H1 (cell line): ENCODE measurements at regions not wholly inside any gene's neighbourhood (a gene's known extent, or its start where the extent isn't known, plus 50 kb on each side); places are given as distances from the start of the nearest gene placed in this dataset.

Experiments
- CTCF ChIA-PET: fragments of 300-600 bp; sonication (Branson Sonifier 250); formaldehyde crosslinking; loops from one replicate; lab custom pipeline; 2021; ENCODE audit not compliant: partially characterized antibody; lab: Charles Lee
- POLR2A ChIA-PET: fragments of 300-600 bp; sonication (Branson Sonifier 250); formaldehyde crosslinking; loops from one replicate; lab custom pipeline; 2021; ENCODE audit warnings: inconsistent platforms; ENCODE audit not compliant: partially characterized antibody; lab: Charles Lee
- DNase-seq, 2 experiments: peaks; one replicate each; pipeline versions ENCODE4 v3.0.0 to v3.0.0-alpha.2; 2010 to 2022; ENCODE audit warnings: low spot score in 2 of 2, low read depth in 1 of 2, mixed read lengths in 1 of 2
- FAIRE-seq: peaks from 2 replicates; lab custom pipeline; 2011; peaks lifted over from hg19 to GRCh38; lab: Jason Lieb, UNC
- H2AFZ ChIP-seq: 2 replicates; pipeline ENCODE4 v1.8.1; 2012; ENCODE audit warnings: low read length, inconsistent platforms
- H2AK5ac ChIP-seq: 2 replicates; pipeline ENCODE4 v1.6.1; 2013; ENCODE audit warnings: low read depth, low read length
- H2BK120ac ChIP-seq: replicated peaks from 2 replicates; pipeline ENCODE3; 2013; ENCODE audit warnings: low read depth, low read length, inconsistent platforms
- H2BK12ac ChIP-seq: 2 replicates; pipeline ENCODE4 v1.6.1; 2013; ENCODE audit warnings: low read depth, low read length
- H2BK15ac ChIP-seq: 2 replicates; pipeline ENCODE4 v1.6.1; 2013; ENCODE audit warnings: low read length
- H2BK20ac ChIP-seq: 2 replicates; pipeline ENCODE4 v1.6.1; 2013; ENCODE audit warnings: low read length
- H2BK5ac ChIP-seq: 2 replicates; pipeline ENCODE4 v1.6.1; 2013; ENCODE audit warnings: low read depth, low read length
- H3K14ac ChIP-seq: 2 replicates; pipeline ENCODE4 v1.6.1; 2013; ENCODE audit warnings: inconsistent platforms; ENCODE audit not compliant: insufficient read length
- H3K18ac ChIP-seq: 2 replicates; pipeline ENCODE4 v1.6.1; 2013; ENCODE audit warnings: low read length; ENCODE audit errors: extremely low read depth
- H3K23ac ChIP-seq: 2 replicates; pipeline ENCODE4 v1.6.1; 2013; ENCODE audit warnings: inconsistent platforms; ENCODE audit not compliant: insufficient read length
- H3K23me2 ChIP-seq: 2 replicates; pipeline ENCODE4 v1.6.1; 2013; ENCODE audit warnings: low read depth, low read length
- H3K27ac ChIP-seq: 2 replicates; pipeline ENCODE4 v1.6.1; 2011; ENCODE audit warnings: low read depth, low read length, inconsistent platforms
- H3K27me3 ChIP-seq, 4 experiments: replicated peaks in 1 of 4; 1 replicate in 1 of 4; 2 replicates in 3 of 4; pipeline versions ENCODE4 v1.6.1 to v1.8.1; 2011 to 2013; ENCODE audit warnings: low read length in 3 of 4, mild to moderate bottlenecking in 3 of 4, inconsistent platforms in 2 of 4, mixed read lengths in 2 of 4, moderate library complexity in 1 of 4; ENCODE audit not compliant: control insufficient read depth in 3 of 4, insufficient read depth in 3 of 4; ENCODE audit errors: extremely low read depth in 1 of 4
- H3K36me3 ChIP-seq, 4 experiments: 2 replicates each; pipeline versions ENCODE4 v1.6.1 to v1.8.1; 2011 to 2013; ENCODE audit warnings: mild to moderate bottlenecking in 4 of 4, low read length in 3 of 4, moderate library complexity in 2 of 4, control low read depth in 1 of 4, inconsistent platforms in 1 of 4; ENCODE audit not compliant: insufficient read depth in 4 of 4, control insufficient read depth in 2 of 4
- H3K4ac ChIP-seq: replicated peaks from 2 replicates; pipeline ENCODE3; 2013; ENCODE audit warnings: low read length, low read depth, mixed read lengths, inconsistent platforms; ENCODE audit not compliant: insufficient read length
- H3K4me1 ChIP-seq, 4 experiments: replicated peaks in 1 of 4; 1 replicate in 1 of 4; 2 replicates in 3 of 4; pipeline versions ENCODE4 v1.6.1 to v1.8.1; 2011 to 2013; ENCODE audit warnings: low read length in 3 of 4, inconsistent platforms in 2 of 4, mixed read lengths in 1 of 4; ENCODE audit not compliant: insufficient read depth in 4 of 4, control insufficient read depth in 3 of 4
- H3K4me2 ChIP-seq, 2 experiments: 2 replicates each; pipeline versions ENCODE4 v1.6.1 to v1.8.1; 2011 to 2013; ENCODE audit warnings: low read depth in 2 of 2, low read length in 2 of 2, control low read depth in 1 of 2, inconsistent platforms in 1 of 2, mild to moderate bottlenecking in 1 of 2; ENCODE audit not compliant: insufficient read depth in 1 of 2
- H3K4me3 ChIP-seq, 4 experiments: fragments of 200-600, 300-600 bp in 1 of 4; sonication (generic), shearing (Covaris generic), sonication (Bioruptor Twin) in 1 of 4; 2 replicates each; pipeline versions ENCODE4 v1.5.1 to v1.8.1; 2011 to 2016; ENCODE audit warnings: low read length in 4 of 4, low read depth in 3 of 4, control low read depth in 2 of 4, inconsistent platforms in 2 of 4, mild to moderate bottlenecking in 2 of 4, mixed read lengths in 1 of 4, moderate library complexity in 1 of 4; ENCODE audit not compliant: insufficient read depth in 2 of 4; ENCODE audit errors: extremely low read depth in 1 of 4
- H3K56ac ChIP-seq: replicated peaks from 2 replicates; pipeline ENCODE3; 2013; ENCODE audit warnings: low read depth, mild to moderate bottlenecking, mixed read lengths, low read length, inconsistent platforms; ENCODE audit not compliant: insufficient read length
- H3K79me1 ChIP-seq: 2 replicates; pipeline ENCODE4 v1.6.1; 2013; ENCODE audit warnings: low read depth, low read length, control low read depth
- H3K79me2 ChIP-seq, 2 experiments: 2 replicates each; pipeline versions ENCODE4 v1.6.1 to v1.8.1; 2012 to 2013; ENCODE audit warnings: low read length in 2 of 2, mild to moderate bottlenecking in 2 of 2, inconsistent platforms in 1 of 2; ENCODE audit not compliant: insufficient read depth in 2 of 2, control insufficient read depth in 1 of 2
- H3K9ac ChIP-seq, 4 experiments: replicated peaks in 1 of 4; 1 replicate in 1 of 4; 2 replicates in 3 of 4; pipeline versions ENCODE4 v1.6.1 to v1.8.1; 2011 to 2013; ENCODE audit warnings: low read depth in 3 of 4, low read length in 3 of 4, control low read depth in 2 of 4, mild to moderate bottlenecking in 2 of 4, moderate library complexity in 2 of 4, inconsistent platforms in 1 of 4; ENCODE audit errors: extremely low read depth in 1 of 4
- H3K9me3 ChIP-seq, 2 experiments: 2 replicates each; pipeline versions ENCODE4 v1.6.1 to v1.8.1; 2012 to 2013; ENCODE audit warnings: mild to moderate bottlenecking in 2 of 2, moderate library complexity in 2 of 2, control low read depth in 1 of 2, inconsistent platforms in 1 of 2, low read depth in 1 of 2, low read length in 1 of 2, mixed read lengths in 1 of 2; ENCODE audit not compliant: insufficient read depth in 2 of 2
- H4K20me1 ChIP-seq, 2 experiments: replicated peaks in 1 of 2; 2 replicates each; pipeline versions ENCODE3 to v1.8.1; 2011 to 2013; ENCODE audit warnings: inconsistent platforms in 2 of 2, low read length in 2 of 2, mild to moderate bottlenecking in 1 of 2; ENCODE audit not compliant: insufficient read depth in 2 of 2, control insufficient read depth in 1 of 2
- H4K5ac ChIP-seq: 2 replicates; pipeline ENCODE4 v1.6.1; 2013; ENCODE audit warnings: low read length, low read depth, mixed read lengths, inconsistent platforms; ENCODE audit not compliant: insufficient read length
- H4K8ac ChIP-seq: 2 replicates; pipeline ENCODE4 v1.8.0; 2013; ENCODE audit warnings: mild to moderate bottlenecking, moderate library complexity, low read length, inconsistent platforms; ENCODE audit not compliant: insufficient read depth; ENCODE audit errors: extremely low read depth
- H4K91ac ChIP-seq: replicated peaks from 2 replicates; pipeline ENCODE3; 2013; ENCODE audit warnings: low read length, mixed read lengths, inconsistent platforms; ENCODE audit not compliant: insufficient read length
- CBX5 ChIP-seq: fragments of 300-800, 300-1000 bp; sonication (generic); IDR thresholded peaks from 2 replicates; pipeline ENCODE4 v1.7.1; 2016; ENCODE audit warnings: antibody characterized with exemption, low read length, low read depth
- CBX8 ChIP-seq: fragments of 300-800, 300-1000 bp; sonication (generic); IDR thresholded peaks from 2 replicates; pipeline ENCODE4 v1.7.1; 2016; ENCODE audit warnings: low read depth, low read length, borderline replicate concordance
- CTBP2 ChIP-seq: IDR thresholded peaks from 2 replicates; pipeline ENCODE4 v1.7.0; 2011; ENCODE audit warnings: borderline replicate concordance, mild to moderate bottlenecking, moderate library complexity, mixed read lengths, low read length; ENCODE audit not compliant: insufficient read depth, insufficient read length
- HDAC2 ChIP-seq, 2 experiments: fragments of 300-600 bp in 1 of 2; sonication (generic) in 1 of 2; IDR thresholded peaks; 2 replicates each; pipeline ENCODE4 v1.6.1; 2011 to 2012; ENCODE audit warnings: low read depth in 2 of 2, low read length in 2 of 2, mild to moderate bottlenecking in 2 of 2, moderate library complexity in 2 of 2, borderline replicate concordance in 1 of 2, inconsistent platforms in 1 of 2
- JUN ChIP-seq: IDR thresholded peaks from 2 replicates; pipeline ENCODE4 v1.6.1; 2011; ENCODE audit warnings: low read depth, mild to moderate bottlenecking, improper control_type of control experiment, low read length
- KDM5A ChIP-seq: fragments of 200-600 bp; IDR thresholded peaks from 2 replicates; pipeline ENCODE4 v1.7.1; 2012; ENCODE audit warnings: mild to moderate bottlenecking, low read length, inconsistent platforms, mixed read lengths
- RBBP5 ChIP-seq: IDR thresholded peaks from 2 replicates; pipeline ENCODE4 v1.7.1; 2012; ENCODE audit warnings: low read depth, mild to moderate bottlenecking, inconsistent platforms, low read length, moderate library complexity, borderline replicate concordance
- RFX5 ChIP-seq: IDR thresholded peaks from 2 replicates; pipeline ENCODE4 v1.6.1; 2011; ENCODE audit warnings: low read depth, low read length, improper control_type of control experiment, borderline replicate concordance
- RNF2 ChIP-seq: fragments of 200-900, 300-1000 bp; sonication (generic); IDR thresholded peaks from 2 replicates; pipeline ENCODE4 v1.7.1; 2016; ENCODE audit warnings: borderline replicate concordance, low read depth, mild to moderate bottlenecking, antibody characterized with exemption, low read length; ENCODE audit not compliant: poor library complexity, severe bottlenecking; ENCODE audit errors: missing control alignments
- SAP30 ChIP-seq: fragments of 300-600 bp; sonication (generic); IDR thresholded peaks from 2 replicates; pipeline ENCODE4 v1.7.1; 2012; ENCODE audit warnings: low read length, moderate library complexity, mild to moderate bottlenecking, inconsistent platforms; ENCODE audit not compliant: insufficient read depth, insufficient replicate concordance
- SIX5 ChIP-seq: IDR thresholded peaks from 2 replicates; pipeline ENCODE4 v1.6.1; 2011; ENCODE audit warnings: mild to moderate bottlenecking, low read depth, low read length
- SUZ12 ChIP-seq: fragments of 200-600 bp; sonication (generic); IDR thresholded peaks from 2 replicates; pipeline ENCODE4 v1.6.1; 2012; ENCODE audit warnings: mild to moderate bottlenecking, inconsistent platforms, low read length, moderate library complexity, mixed read lengths
- TCF12 ChIP-seq: IDR thresholded peaks from 2 replicates; pipeline ENCODE4 v1.6.1; 2011; ENCODE audit warnings: low read depth, mild to moderate bottlenecking, low read length
- TEAD4 ChIP-seq: IDR thresholded peaks from 2 replicates; pipeline ENCODE4 v1.6.1; 2012; ENCODE audit warnings: low read depth, low read length, inconsistent platforms, mixed read lengths
- WGBS, 2 experiments: shearing (Covaris generic) in 1 of 2; methylation state at CpG; one replicate each; pipeline versions ENCODE4 v1.1.6 to v1.1.7; 2013 to 2015; ENCODE audit warnings: low lambda C conversion rate in 2 of 2, mixed read lengths in 2 of 2, inconsistent platforms in 1 of 2, low coverage in 1 of 2, missing lambda C conversion rate in 1 of 2; ENCODE audit not compliant: insufficient replicate concordance in 2 of 2, insufficient coverage in 1 of 2, insufficient read length in 1 of 2; ENCODE audit errors: extremely low coverage in 1 of 2, missing lambda C conversion rate in 1 of 2; 5-methylcytosine and 5-hydroxymethylcytosine counted together

DNA sequence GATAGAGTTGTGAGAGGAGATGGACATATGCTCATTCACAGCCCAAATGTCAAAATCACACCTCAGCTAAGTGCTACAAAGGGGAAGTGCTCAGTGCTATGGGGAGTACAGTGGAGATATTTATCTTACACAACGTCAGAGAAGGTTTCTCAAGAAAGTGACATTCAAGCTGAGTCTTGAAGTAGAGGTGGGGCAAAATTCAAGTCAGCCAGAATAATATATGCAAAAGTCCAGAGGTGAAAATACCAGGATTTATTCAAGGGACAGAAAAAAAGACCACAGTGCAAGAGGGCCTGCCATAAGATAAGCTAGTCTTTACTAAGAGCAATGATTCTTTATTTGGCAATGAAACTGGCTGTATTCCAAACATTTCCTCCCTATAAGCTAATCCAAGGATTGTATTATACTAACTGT, 327.8 kb upstream of the PIK3R1 start:
- 95% methylated on average over 1 of the region's 1 CpG; no CpG with 5 or more reads in 1 of the 2 experiments for WGBS, 2 experiments
- TF ChIP-seq CBX5 (no peak), JUN (no peak), RBBP5 (no peak), CBX8 (no peak), SAP30 (no peak), KDM5A (no peak), SUZ12 (no peak), HDAC2 (IDR thresholded peaks at IDR 0.05; ENCODE audit: borderline replicate concordance in 1 of 2, low read depth in 2 of 2, low read length in 2 of 2) (no peak), TCF12 (no peak), RFX5 (no peak), CTBP2 (no peak), TEAD4 (no peak), RNF2 (no peak), SIX5 (no peak)

More for the DNA sequence above, 327.8 kb upstream of the PIK3R1 start:
- H3K4me1 ChIP-seq = no peaks in the 10 kb centered on the region
- H3K56ac ChIP-seq = no peak overlapping the region
- no peaks in the 10 kb centered on the region for H3K36me3 ChIP-seq
- H2AFZ ChIP-seq = no peak overlapping the region
- H3K4me3 ChIP-seq = no peak overlapping the region
- H2BK20ac ChIP-seq = no peak overlapping the region
- no peak for DNase-seq
- no peaks in the 10 kb centered on the region; a peak in 1 of 4 replicates for H3K9me3 ChIP-seq
- H3K4me2 ChIP-seq = no peak overlapping the region
- POLR2A ChIA-PET = no interaction called here
- H4K91ac ChIP-seq = no peak overlapping the region
- no peak overlapping the region for H3K18ac ChIP-seq
- no peak overlapping the region for H4K8ac ChIP-seq
- no peak overlapping the region for H4K5ac ChIP-seq
- no peaks in the 10 kb centered on the region for H4K20me1 ChIP-seq
- H2AK5ac ChIP-seq = no peak overlapping the region
- H2BK120ac ChIP-seq = no peak overlapping the region
- no peak overlapping the region for H2BK5ac ChIP-seq
- no peaks in the 10 kb centered on the region for H3K79me2 ChIP-seq
- H3K27me3 ChIP-seq = no peaks in the 10 kb centered on the region
- no peak overlapping the region for H2BK15ac ChIP-seq
- CTCF ChIA-PET = interaction anchor here (0.7 to 0.8 kb wide), 2 partner anchors 30 to 45 kb away, joined by 3 read pairs; no protein-coding TSS in a partner anchor
- no peak overlapping the region for H3K23ac ChIP-seq
- no peak overlapping the region for H3K9ac ChIP-seq
- no peak overlapping the region for H2BK12ac ChIP-seq
- H3K27ac ChIP-seq = no peak overlapping the region
- no peak overlapping the region for H3K14ac ChIP-seq
- H3K23me2 ChIP-seq = no peaks in the 10 kb centered on the region
- H3K79me1 ChIP-seq = no peaks in the 10 kb centered on the region
- FAIRE-seq = no peak
- no peak overlapping the region for H3K4ac ChIP-seq
